ENCODE measurements at regions not wholly inside any gene's neighbourhood (a gene's known extent, or its start where the extent isn't known, plus 50 kb on each side); places are given as distances from the start of the nearest gene placed in this dataset.

GRCh38 chr14:38777401-38777800 is 325.6 kb downstream of the SEC23A start:
- no peak for DNase-seq (ENCODE audit: low read depth in 3 of 3, low spot score in 1 of 3)

GRCh38 chr14:38775986-38776385 is 327.0 kb downstream of the SEC23A start:
- DNase-seq (ENCODE audit: low read depth in 3 of 3, low spot score in 1 of 3): no peak

GRCh38 chr14:38774162-38774561 is 328.9 kb downstream of the SEC23A start:
- no peak for DNase-seq (ENCODE audit: low read depth in 3 of 3, low spot score in 1 of 3)

- DNase-seq (ENCODE audit: low read depth in 3 of 3, low spot score in 1 of 3): no peak
Measured at GRCh38 chr14:38770251-38770650, 332.8 kb downstream of the SEC23A start.

GRCh38 chr14:38762845-38763244 is 340.2 kb downstream of the SEC23A start:
- no peak for DNase-seq (ENCODE audit: low read depth in 3 of 3, low spot score in 1 of 3)

GRCh38 chr14:38762426-38762825 is 340.6 kb downstream of the SEC23A start:
- DNase-seq (ENCODE audit: low read depth in 3 of 3, low spot score in 1 of 3): no peak

- no peak for DNase-seq (ENCODE audit: low read depth in 3 of 3, low spot score in 1 of 3)
Measured at GRCh38 chr14:38761033-38761432, 342.0 kb downstream of the SEC23A start.

GRCh38 chr14:38758661-38759060 is 344.4 kb downstream of the SEC23A start:
- no peak for DNase-seq (ENCODE audit: low read depth in 3 of 3, low spot score in 1 of 3)

GRCh38 chr14:38755036-38755435 is 348.0 kb downstream of the SEC23A start:
- DNase-seq (ENCODE audit: low read depth in 3 of 3, low spot score in 1 of 3): no peak

- no peak for DNase-seq (ENCODE audit: low read depth in 3 of 3, low spot score in 1 of 3)
Measured at GRCh38 chr14:38752750-38753149, 350.3 kb downstream of the SEC23A start.

- DNase-seq (ENCODE audit: low read depth in 3 of 3, low spot score in 1 of 3): no peak
Measured at GRCh38 chr14:38752341-38752740, 350.7 kb downstream of the SEC23A start.

- no peak for DNase-seq (ENCODE audit: low read depth in 3 of 3, low spot score in 1 of 3)
Measured at GRCh38 chr14:38751459-38751858, 351.6 kb downstream of the SEC23A start.

GRCh38 chr14:38749936-38750335 is 353.1 kb downstream of the SEC23A start:
- DNase-seq (ENCODE audit: low read depth in 3 of 3, low spot score in 1 of 3): no peak

- no peak for DNase-seq (ENCODE audit: low read depth in 3 of 3, low spot score in 1 of 3)
Measured at GRCh38 chr14:38745861-38746260, 357.2 kb downstream of the SEC23A start.

GRCh38 chr14:38743966-38744584 is 359.0 kb downstream of the SEC23A start:
- no peak for DNase-seq (ENCODE audit: low read depth in 3 of 3, low spot score in 1 of 3)

- no peak for DNase-seq (ENCODE audit: low read depth in 3 of 3, low spot score in 1 of 3)
Measured at GRCh38 chr14:38737686-38738407, 365.2 kb downstream of the SEC23A start.

- no peak for DNase-seq (ENCODE audit: low read depth in 3 of 3, low spot score in 1 of 3)
Measured at GRCh38 chr14:38735005-38735404, 368.0 kb downstream of the SEC23A start.

- DNase-seq (ENCODE audit: low read depth in 3 of 3, low spot score in 1 of 3): no peak
Measured at GRCh38 chr14:38731962-38732361, 371.1 kb downstream of the SEC23A start.

GRCh38 chr14:38730420-38730819 is 372.6 kb downstream of the SEC23A start:
- no peak for DNase-seq (ENCODE audit: low read depth in 3 of 3, low spot score in 1 of 3)

GRCh38 chr14:38727731-38728130 is 375.3 kb downstream of the SEC23A start:
- DNase-seq (ENCODE audit: low read depth in 3 of 3, low spot score in 1 of 3): no peak

GRCh38 chr14:38724621-38725020 is 378.4 kb downstream of the SEC23A start:
- DNase-seq (ENCODE audit: low read depth in 3 of 3, low spot score in 1 of 3): no peak

GRCh38 chr14:38723959-38724358 is 379.1 kb downstream of the SEC23A start:
- no peak for DNase-seq (ENCODE audit: low read depth in 3 of 3, low spot score in 1 of 3)

- DNase-seq (ENCODE audit: low read depth in 3 of 3, low spot score in 1 of 3): no peak
Measured at GRCh38 chr14:38723277-38723676, 379.8 kb downstream of the SEC23A start.
